WTC11 (cell line): ENCODE measurements at regions not wholly inside any gene's neighbourhood (a gene's known extent, or its start where the extent isn't known, plus 50 kb on each side); places are given as distances from the start of the nearest gene placed in this dataset.

Source experiments
- ATAC-seq: fragments of 200-7000 bp; cut with Tn5 transposase; 2 replicates; pipeline ENCODE4 v1.10.0; 2021; ENCODE audit warnings: mild to moderate bottlenecking, moderate library complexity
- CTCF ChIA-PET: fragments of 300-600 bp; sonication (Branson Sonifier 250); formaldehyde crosslinking; loops from one replicate; lab custom pipeline; 2021; ENCODE audit warnings: antibody characterized with exemption; lab: Charles Lee
- POLR2A ChIA-PET: fragments of 350-600 bp; sonication (Branson Sonifier 250); formaldehyde crosslinking; loops from one replicate; lab custom pipeline; 2021; ENCODE audit warnings: antibody characterized with exemption; lab: Charles Lee
- DNase-seq: peaks from one replicate; pipeline ENCODE4 v3.0.0; 2021; ENCODE audit warnings: low spot score
- H3K27ac Mint-ChIP-seq: 2 replicates; pipeline ENCODE4 v1.8.0; 2021; ENCODE audit warnings: mixed read lengths
- H3K27me3 Mint-ChIP-seq: 2 replicates; pipeline ENCODE4 v1.8.0; 2021; ENCODE audit warnings: low read depth, mild to moderate bottlenecking, moderate library complexity, mixed read lengths
- H3K36me3 Mint-ChIP-seq: 2 replicates; pipeline ENCODE4 v1.8.0; 2021; ENCODE audit warnings: mixed read lengths
- H3K4me1 Mint-ChIP-seq: 2 replicates; pipeline ENCODE4 v1.8.0; 2022; ENCODE audit warnings: mixed read lengths
- H3K4me3 Mint-ChIP-seq: 2 replicates; pipeline ENCODE4 v1.8.0; 2021; ENCODE audit warnings: mild to moderate bottlenecking, moderate library complexity, mixed read lengths
- H3K9me3 Mint-ChIP-seq: 2 replicates; pipeline ENCODE4 v1.8.0; 2021; ENCODE audit warnings: mixed read lengths
- ARID4B ChIP-seq: sonication (generic); formaldehyde crosslinking; IDR thresholded peaks from 2 replicates; pipeline ENCODE4 v1.8.0; 2023; ENCODE audit warnings: missing genetic modification reagents, mild to moderate bottlenecking, borderline replicate concordance
- ATF3 ChIP-seq: sonication (generic); formaldehyde crosslinking; conservative IDR thresholded peaks from 2 replicates; pipeline ENCODE4 v1.8.1; 2022; ENCODE audit warnings: mild to moderate bottlenecking, missing genetic modification reagents
- CREB1 ChIP-seq: sonication (generic); formaldehyde crosslinking; IDR thresholded peaks from 2 replicates; pipeline ENCODE4 v1.8.0; 2023; ENCODE audit warnings: mild to moderate bottlenecking, missing genetic modification reagents
- CTCF ChIP-seq: fragments of 200-600 bp; IDR thresholded peaks from 2 replicates; pipeline ENCODE4 v1.8.0; 2022; ENCODE audit warnings: antibody characterized with exemption
- E2F4 ChIP-seq: sonication (generic); formaldehyde crosslinking; IDR thresholded peaks from 2 replicates; pipeline ENCODE4 v1.8.1; 2022; ENCODE audit warnings: low read depth, mild to moderate bottlenecking, moderate library complexity, missing genetic modification reagents, borderline replicate concordance
- ELF4 ChIP-seq: sonication (generic); formaldehyde crosslinking; IDR thresholded peaks from 2 replicates; pipeline ENCODE4 v1.8.1; 2022; ENCODE audit warnings: low read depth, mild to moderate bottlenecking, moderate library complexity, missing genetic modification reagents
- ETV6 ChIP-seq: sonication (generic); formaldehyde crosslinking; IDR thresholded peaks from 2 replicates; pipeline ENCODE4 v1.8.1; 2022; ENCODE audit warnings: mild to moderate bottlenecking, missing genetic modification reagents
- FOXJ3 ChIP-seq: sonication (generic); formaldehyde crosslinking; IDR thresholded peaks from 2 replicates; pipeline ENCODE4 v1.9.0; 2021; ENCODE audit warnings: missing genetic modification reagents, mild to moderate bottlenecking, borderline replicate concordance
- FOXP1 ChIP-seq: sonication (generic); formaldehyde crosslinking; IDR thresholded peaks from 2 replicates; pipeline ENCODE4 v1.8.0; 2022; ENCODE audit warnings: missing genetic modification reagents, mild to moderate bottlenecking, moderate library complexity, borderline replicate concordance
- MLX ChIP-seq: sonication (generic); formaldehyde crosslinking; IDR thresholded peaks from 2 replicates; pipeline ENCODE4 v1.8.1; 2023; ENCODE audit warnings: mild to moderate bottlenecking, missing genetic modification reagents, moderate library complexity
- NFE2L1 ChIP-seq: sonication (generic); formaldehyde crosslinking; IDR thresholded peaks from 2 replicates; pipeline ENCODE4 v1.8.1; 2023; ENCODE audit warnings: missing genetic modification reagents
- NR2C2 ChIP-seq: sonication (generic); formaldehyde crosslinking; IDR thresholded peaks from 2 replicates; pipeline ENCODE4 v1.8.0; 2022; ENCODE audit warnings: mild to moderate bottlenecking, missing genetic modification reagents
- PRDM15 ChIP-seq: sonication (generic); formaldehyde crosslinking; IDR thresholded peaks from 2 replicates; pipeline ENCODE4 v1.8.0; 2022; ENCODE audit warnings: missing genetic modification reagents
- SMAD3 ChIP-seq: sonication (generic); formaldehyde crosslinking; IDR thresholded peaks from 2 replicates; pipeline ENCODE4 v1.8.0; 2022; ENCODE audit warnings: missing genetic modification reagents, mild to moderate bottlenecking, borderline replicate concordance
- TEAD1 ChIP-seq: sonication (generic); formaldehyde crosslinking; IDR thresholded peaks from 2 replicates; pipeline ENCODE4 v1.8.0; 2022; ENCODE audit warnings: mild to moderate bottlenecking, missing genetic modification reagents
- ZNF138 ChIP-seq: sonication (generic); formaldehyde crosslinking; conservative IDR thresholded peaks from 2 replicates; pipeline ENCODE4 v1.8.1; 2022; ENCODE audit warnings: mild to moderate bottlenecking, moderate library complexity, missing genetic modification reagents
- ZNF396 ChIP-seq: fragments of 250-450 bp; sonication (Bioruptor Pico); IDR thresholded peaks from 2 replicates; pipeline ENCODE4 v1.8.0; 2021; ENCODE audit warnings: mild to moderate bottlenecking, moderate library complexity, borderline replicate concordance
- ZNF416 ChIP-seq: fragments of 250-450 bp; sonication (Bioruptor Pico); IDR thresholded peaks from 2 replicates; pipeline ENCODE4 v1.9.0; 2021; ENCODE audit warnings: mild to moderate bottlenecking, inconsistent platforms

- TF ChIP-seq E2F4 = no peak
Observed at GRCh38 chr18:78319961-78320360, 659.7 kb upstream of the SALL3 start (continued).

GRCh38 chr18:78321402-78321801 is 658.2 kb upstream of the SALL3 start:
- H3K27ac Mint-ChIP-seq = no peak overlapping the region
- no peak for TF ChIP-seq MLX
- TF ChIP-seq TEAD1 (CRISPR knock-in tag) = no peak
- no peak for TF ChIP-seq SMAD3
- no peak for TF ChIP-seq FOXJ3 (CRISPR knock-in tag)
- TF ChIP-seq FOXP1 (CRISPR knock-in tag) = no peak
- no peak for TF ChIP-seq NR2C2
- no peak for TF ChIP-seq ARID4B (CRISPR knock-in tag)
- TF ChIP-seq CREB1 (CRISPR knock-in tag) = no peak
- TF ChIP-seq ETV6 (CRISPR knock-in tag) = no peak
- TF ChIP-seq ELF4 = no peak
- no peak overlapping the region for H3K4me3 Mint-ChIP-seq
- ChIA-PET CTCF (no interaction called here), POLR2A (no interaction called here)
- H3K27me3 Mint-ChIP-seq = no peaks in the 10 kb centered on the region; the same call in 1 of the 2 replicates
- no peak for DNase-seq
- peaks cover 16% of the 10 kb centered on the region for H3K36me3 Mint-ChIP-seq
- no peak for ATAC-seq
- H3K9me3 Mint-ChIP-seq = peaks cover 47% of the 10 kb centered on the region
- H3K4me1 Mint-ChIP-seq = no peaks in the 10 kb centered on the region

GRCh38 chr18:78323453-78324197 is 656.0 kb upstream of the SALL3 start:
- POLR2A ChIA-PET = no interaction called here
- no peak overlapping the region for H3K4me3 Mint-ChIP-seq
- H3K4me1 Mint-ChIP-seq = no peaks in the 10 kb centered on the region
- peaks cover 16% of the 10 kb centered on the region for H3K36me3 Mint-ChIP-seq
- H3K9me3 Mint-ChIP-seq = peaks cover 37% of the 10 kb centered on the region
- no peak for DNase-seq
- no peak for ATAC-seq
- H3K27me3 Mint-ChIP-seq = no peaks in the 10 kb centered on the region; the same call in 1 of the 2 replicates
- CTCF ChIA-PET = no interaction called here
- H3K27ac Mint-ChIP-seq = no peak overlapping the region
- TF ChIP-seq ATF3 (CRISPR knock-in tag) (no peak), ZNF416 (CRISPR knock-in tag) (no peak), PRDM15 (CRISPR knock-in tag) (no peak), CTCF (no peak), NFE2L1 (CRISPR knock-in tag) (no peak), ZNF396 (no peak), ZNF138 (CRISPR knock-in tag) (no peak)
